ENCODE measurements at regions not wholly inside any gene's neighbourhood (a gene's known extent, or its start where the extent isn't known, plus 50 kb on each side); places are given as distances from the start of the nearest gene placed in this dataset.

GRCh38 chr11:92790366-92790765 lies 179.1 kb upstream of the MTNR1B start:
- TF ChIP-seq CTCF (IDR thresholded peaks at IDR 0.05), result no peak
- no peak for TF ChIP-seq POLR2A (IDR thresholded peaks at IDR 0.05)
